ENCODE measurements at regions not wholly inside any gene's neighbourhood (a gene's known extent, or its start where the extent isn't known, plus 50 kb on each side); places are given as distances from the start of the nearest gene placed in this dataset.

GRCh38 chr21:22450507-22450906 is 1452.3 kb downstream of the NCAM2 start:
- DNase-seq = no peak
- Histone ChIP-seq H3K36me3 (no peaks in the 10 kb centered on the region), H3K27me3 (ENCODE audit: low read depth) (no peaks in the 10 kb centered on the region), H3K4me1 (no peaks in the 10 kb centered on the region), H3K27ac (replicated peaks) (no peak overlapping the region), H3K4me3 (no peak overlapping the region), H3K9me3 (replicated peaks) (peaks cover 4% of the 10 kb centered on the region)
- TF ChIP-seq CTCF (IDR thresholded peaks at IDR 0.05; ENCODE audit: borderline replicate concordance) = no peak
- intact Hi-C loops (cut with micrococcal nuclease) = no loop called here

- H3K27me3 ChIP-seq (ENCODE audit: low read depth) = no peaks in the 10 kb centered on the region
- no peaks in the 10 kb centered on the region for H3K9me3 ChIP-seq (replicated peaks)
- no peak for TF ChIP-seq CTCF (IDR thresholded peaks at IDR 0.05; ENCODE audit: borderline replicate concordance)
- no peak overlapping the region for H3K4me3 ChIP-seq
- H3K36me3 ChIP-seq = no peaks in the 10 kb centered on the region
- intact Hi-C loops (cut with micrococcal nuclease) = no loop called here
- H3K4me1 ChIP-seq = no peaks in the 10 kb centered on the region
- no peak for DNase-seq
- no peak overlapping the region for H3K27ac ChIP-seq (replicated peaks)
Measured at GRCh38 chr21:22456241-22456640, 1458.0 kb downstream of the NCAM2 start.

- no peak for TF ChIP-seq CTCF (IDR thresholded peaks at IDR 0.05; ENCODE audit: borderline replicate concordance)
- H3K4me3 ChIP-seq = no peak overlapping the region
- intact Hi-C loops (cut with micrococcal nuclease) = no loop called here
- H3K27me3 ChIP-seq (ENCODE audit: low read depth) = no peaks in the 10 kb centered on the region
- DNase-seq = no peak
- no peak overlapping the region for H3K27ac ChIP-seq (replicated peaks)
- no peaks in the 10 kb centered on the region for H3K4me1 ChIP-seq
- H3K9me3 ChIP-seq (replicated peaks) = peaks cover 16% of the 10 kb centered on the region
- H3K36me3 ChIP-seq = no peaks in the 10 kb centered on the region
Measured at GRCh38 chr21:22468893-22469292, 1470.7 kb downstream of the NCAM2 start.

- no peak for TF ChIP-seq CTCF (IDR thresholded peaks at IDR 0.05; ENCODE audit: borderline replicate concordance)
- no peak overlapping the region for H3K27ac ChIP-seq (replicated peaks)
- H3K9me3 ChIP-seq (replicated peaks) = peaks cover 14% of the 10 kb centered on the region
- no peaks in the 10 kb centered on the region for H3K36me3 ChIP-seq
- H3K27me3 ChIP-seq (ENCODE audit: low read depth) = no peaks in the 10 kb centered on the region
- intact Hi-C loops (cut with micrococcal nuclease) = no loop called here
- no peak for DNase-seq
- no peak overlapping the region for H3K4me3 ChIP-seq
- no peaks in the 10 kb centered on the region for H3K4me1 ChIP-seq
Measured at GRCh38 chr21:22474403-22474802, 1476.2 kb downstream of the NCAM2 start.

GRCh38 chr21:22476214-22476613 is 1478.0 kb downstream of the NCAM2 start:
- intact Hi-C loops (cut with micrococcal nuclease) = no loop called here
- Histone ChIP-seq H3K36me3 (no peaks in the 10 kb centered on the region), H3K4me3 (no peak overlapping the region), H3K27me3 (ENCODE audit: low read depth) (no peaks in the 10 kb centered on the region), H3K9me3 (replicated peaks) (peaks cover 19% of the 10 kb centered on the region), H3K4me1 (no peaks in the 10 kb centered on the region), H3K27ac (replicated peaks) (no peak overlapping the region)
- no peak for TF ChIP-seq CTCF (IDR thresholded peaks at IDR 0.05; ENCODE audit: borderline replicate concordance)
- no peak for DNase-seq

All from left ventricle myocardium inferior (tissue), 1 donor.